ENCODE measurements at regions not wholly inside any gene's neighbourhood (a gene's known extent, or its start where the extent isn't known, plus 50 kb on each side); places are given as distances from the start of the nearest gene placed in this dataset.

- DNase-seq = no peak
Measured at GRCh38 chr2:59900728-59901452, 652.6 kb downstream of the BCL11A start.

- DNase-seq = no peak
Measured at GRCh38 chr2:59899692-59900091, 653.8 kb downstream of the BCL11A start.

- no peak for DNase-seq
Measured at GRCh38 chr2:59896499-59897245, 656.8 kb downstream of the BCL11A start.

- no peak for DNase-seq
Measured at GRCh38 chr2:59893612-59894011, 659.8 kb downstream of the BCL11A start.

- DNase-seq = no peak
Measured at GRCh38 chr2:59892398-59892797, 661.1 kb downstream of the BCL11A start.

- DNase-seq = no peak
Measured at GRCh38 chr2:59889305-59889704, 664.1 kb downstream of the BCL11A start.

- no peak for DNase-seq
Measured at GRCh38 chr2:59888706-59889105, 664.7 kb downstream of the BCL11A start.

- peak; percentile 27 for DNase-seq
Measured at GRCh38 chr2:59888015-59888414, 665.4 kb downstream of the BCL11A start.

- DNase-seq = no peak
Measured at GRCh38 chr2:59887366-59887765, 666.1 kb downstream of the BCL11A start.

GRCh38 chr2:59886759-59887158 lies 666.7 kb downstream of the BCL11A start:
- DNase-seq = no peak

- no peak for DNase-seq
Measured at GRCh38 chr2:59885541-59885940, 667.9 kb downstream of the BCL11A start.

GRCh38 chr2:59884166-59884565 lies 669.3 kb downstream of the BCL11A start:
- DNase-seq = no peak

- DNase-seq = no peak
Measured at GRCh38 chr2:59882822-59883221, 670.6 kb downstream of the BCL11A start.

- no peak for DNase-seq
Measured at GRCh38 chr2:59882279-59882678, 671.2 kb downstream of the BCL11A start.

- DNase-seq = no peak
Measured at GRCh38 chr2:59881218-59881617, 672.2 kb downstream of the BCL11A start.

GRCh38 chr2:59879700-59880131 lies 673.7 kb downstream of the BCL11A start:
- DNase-seq = no peak

GRCh38 chr2:59875836-59876235 lies 677.6 kb downstream of the BCL11A start:
- DNase-seq = no peak

GRCh38 chr2:59874971-59875755 lies 678.3 kb downstream of the BCL11A start:
- no peak for DNase-seq

- DNase-seq = no peak
Measured at GRCh38 chr2:59874361-59874760, 679.1 kb downstream of the BCL11A start.

GRCh38 chr2:59871830-59872229 lies 681.6 kb downstream of the BCL11A start:
- no peak for DNase-seq

GRCh38 chr2:59868981-59869380 lies 684.5 kb downstream of the BCL11A start:
- no peak for DNase-seq

GRCh38 chr2:59866436-59866835 lies 687.0 kb downstream of the BCL11A start:
- DNase-seq = no peak

- no peak for DNase-seq
Measured at GRCh38 chr2:59858540-59858939, 694.9 kb downstream of the BCL11A start.

GRCh38 chr2:59857109-59857508 lies 696.3 kb downstream of the BCL11A start:
- no peak for DNase-seq
